Cardiac septum (tissue), 1 donor: ENCODE measurements at regions not wholly inside any gene's neighbourhood (a gene's known extent, or its start where the extent isn't known, plus 50 kb on each side); places are given as distances from the start of the nearest gene placed in this dataset.

Source experiments
- DNase-seq: peaks from one replicate; pipeline ENCODE4 v3.0.0-alpha.2; 2020; ENCODE audit warnings: low spot score
- intact Hi-C: fragments of 100-400 bp; cut with DNase I; formaldehyde crosslinking; loops from one replicate; pipeline ENCODE4 v1.14.0; 2022
- donor health status: DM: no; HTN: no; CAD: no.

GRCh38 chr7:47100148-47100816, 481.6 kb downstream of the TNS3 start:
- DNase-seq = no peak
- intact Hi-C loops = no loop called here

GRCh38 chr7:47097431-47097830, 484.5 kb downstream of the TNS3 start:
- DNase-seq = no peak
- intact Hi-C loops = no loop called here

- intact Hi-C loops = no loop called here
- DNase-seq = no peak
Observed at GRCh38 chr7:47095946-47096345, 486.0 kb downstream of the TNS3 start.

GRCh38 chr7:47094462-47094861, 487.4 kb downstream of the TNS3 start:
- intact Hi-C loops = no loop called here
- DNase-seq = no peak

GRCh38 chr7:47093320-47094234, 488.3 kb downstream of the TNS3 start:
- DNase-seq = no peak
- intact Hi-C loops = no loop called here

GRCh38 chr7:47092336-47092735, 489.6 kb downstream of the TNS3 start:
- intact Hi-C loops = no loop called here
- DNase-seq = no peak

- DNase-seq = no peak
- intact Hi-C loops = no loop called here
Observed at GRCh38 chr7:47091141-47091540, 490.8 kb downstream of the TNS3 start.

- DNase-seq = no peak
- intact Hi-C loops = loop anchor here (2.0 to 10.0 kb wide), 4 partner anchors 155 to 1167 kb away; no protein-coding TSS in a partner anchor
Observed at GRCh38 chr7:47089461-47089860, 492.4 kb downstream of the TNS3 start.

GRCh38 chr7:47089068-47089417, 492.9 kb downstream of the TNS3 start:
- DNase-seq = no peak
- intact Hi-C loops = loop anchor here (2.0 to 10.0 kb wide), 4 partner anchors 154 to 1166 kb away; no protein-coding TSS in a partner anchor

- intact Hi-C loops = loop anchor here (2.0 to 10.0 kb wide), 4 partner anchors 154 to 1166 kb away; no protein-coding TSS in a partner anchor
- no peak for DNase-seq
Observed at GRCh38 chr7:47088329-47089067, 493.4 kb downstream of the TNS3 start.

GRCh38 chr7:47087866-47088265, 494.0 kb downstream of the TNS3 start:
- intact Hi-C loops = loop anchor here (2.0 to 10.0 kb wide), 4 partner anchors 153 to 1165 kb away; no protein-coding TSS in a partner anchor
- no peak for DNase-seq

- DNase-seq = no peak
- intact Hi-C loops = loop anchor here (5.0 to 10.0 kb wide), 3 partner anchors 151 to 721 kb away; no protein-coding TSS in a partner anchor
Observed at GRCh38 chr7:47085491-47086275, 496.2 kb downstream of the TNS3 start.

- no peak for DNase-seq
- intact Hi-C loops = loop anchor here (10.0 kb wide), 2 partner anchors 149 to 719 kb away; no protein-coding TSS in a partner anchor
Observed at GRCh38 chr7:47083476-47084250, 498.2 kb downstream of the TNS3 start.

- no peak for DNase-seq
- intact Hi-C loops = loop anchor here (10.0 kb wide), 2 partner anchors 146 to 716 kb away; no protein-coding TSS in a partner anchor
Observed at GRCh38 chr7:47080816-47081215, 501.1 kb downstream of the TNS3 start.

- intact Hi-C loops = no loop called here
- DNase-seq = no peak
Observed at GRCh38 chr7:47078241-47078640, 503.7 kb downstream of the TNS3 start.

GRCh38 chr7:47074702-47075153, 507.2 kb downstream of the TNS3 start:
- no peak for DNase-seq
- intact Hi-C loops = no loop called here

GRCh38 chr7:47073284-47073683, 508.6 kb downstream of the TNS3 start:
- DNase-seq = no peak
- intact Hi-C loops = no loop called here

- no peak for DNase-seq
- intact Hi-C loops = no loop called here
Observed at GRCh38 chr7:47071866-47072265, 510.0 kb downstream of the TNS3 start.
